Left renal pelvis (tissue), 4 donors: ENCODE measurements at regions not wholly inside any gene's neighbourhood (a gene's known extent, or its start where the extent isn't known, plus 50 kb on each side); places are given as distances from the start of the nearest gene placed in this dataset.
"Not testable (repeated sequence)": the region's sequence is repeated elsewhere in the genome, so short reads cannot be mapped to it uniquely, and the experiment has no call there.

ENCODE experiments used
- DNase-seq, 4 donors: peaks; one replicate each; pipeline ENCODE4 v3.0.0-alpha.2; 2013; ENCODE audit warnings: low read depth in 4 of 4, low spot score in 3 of 4

DNA sequence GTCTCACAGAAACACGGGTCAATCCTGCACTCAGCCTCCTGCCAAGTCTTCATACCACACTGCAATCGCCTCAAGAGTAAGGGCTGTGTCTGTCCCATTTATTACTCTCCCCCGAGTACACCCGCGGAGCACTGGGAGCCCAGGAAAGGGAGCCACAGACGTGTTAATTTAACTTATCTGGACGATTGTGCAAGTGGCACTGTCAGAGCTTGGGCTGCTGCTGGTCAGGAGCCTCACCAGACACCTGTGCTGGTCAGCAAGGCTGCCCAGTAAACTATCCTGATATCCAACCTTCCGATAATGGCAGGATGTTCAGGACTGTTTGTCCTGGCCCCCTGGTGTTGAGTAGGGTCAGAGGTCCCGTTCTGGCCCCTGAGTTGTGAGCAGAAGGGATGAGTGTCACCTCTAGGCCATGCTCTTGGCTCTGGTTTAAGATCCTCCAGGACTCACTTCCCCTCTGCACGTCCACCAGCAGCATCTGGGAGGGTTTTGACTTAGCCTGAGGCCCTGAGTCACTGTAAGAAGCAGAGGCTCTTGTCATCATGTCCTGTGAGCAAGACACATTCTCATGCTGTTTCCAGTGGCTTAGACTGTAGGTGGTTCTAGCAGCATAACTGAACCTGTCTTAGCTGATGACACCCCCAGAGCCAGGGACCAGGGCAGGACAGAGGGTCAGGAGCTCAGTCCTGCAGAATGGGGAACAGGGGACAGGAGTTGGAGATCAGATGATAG is 82.5 kb upstream of the ARL4C start:
- DNase-seq: no peak

DNA sequence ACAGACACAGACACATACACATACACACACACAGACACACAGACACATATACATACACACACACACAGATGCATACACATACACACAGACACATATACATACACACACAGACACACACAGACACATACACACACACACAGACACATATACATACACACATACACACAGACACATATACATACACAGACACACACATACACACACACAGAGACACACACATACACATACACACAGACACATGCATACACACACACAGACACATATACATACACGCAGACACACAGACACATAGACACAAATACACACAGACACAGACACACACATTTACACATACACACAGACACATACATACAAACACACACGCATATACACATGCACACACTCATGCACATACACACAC is 81.5 kb upstream of the ARL4C start:
- no peak for DNase-seq

DNA sequence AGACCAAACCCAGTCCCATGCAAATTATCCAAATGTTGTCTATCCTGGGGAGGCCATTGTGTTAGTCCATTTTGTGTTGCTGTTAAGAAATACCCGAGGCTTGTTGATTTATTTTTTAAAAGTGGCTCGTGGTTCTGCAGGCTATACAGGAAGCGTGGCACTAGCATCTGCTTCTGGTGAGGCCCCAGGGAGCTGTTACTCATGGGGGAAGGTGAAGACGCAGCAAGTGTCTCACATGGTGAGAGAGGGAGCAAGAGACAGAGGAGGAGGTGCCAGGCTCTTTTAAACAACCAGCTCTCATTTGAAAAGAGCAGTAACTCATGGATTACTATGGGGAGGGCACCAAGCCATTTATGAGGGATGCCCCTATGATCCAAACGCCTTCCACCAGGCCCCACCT is 80.3 kb upstream of the ARL4C start:
- no peak for DNase-seq

DNA sequence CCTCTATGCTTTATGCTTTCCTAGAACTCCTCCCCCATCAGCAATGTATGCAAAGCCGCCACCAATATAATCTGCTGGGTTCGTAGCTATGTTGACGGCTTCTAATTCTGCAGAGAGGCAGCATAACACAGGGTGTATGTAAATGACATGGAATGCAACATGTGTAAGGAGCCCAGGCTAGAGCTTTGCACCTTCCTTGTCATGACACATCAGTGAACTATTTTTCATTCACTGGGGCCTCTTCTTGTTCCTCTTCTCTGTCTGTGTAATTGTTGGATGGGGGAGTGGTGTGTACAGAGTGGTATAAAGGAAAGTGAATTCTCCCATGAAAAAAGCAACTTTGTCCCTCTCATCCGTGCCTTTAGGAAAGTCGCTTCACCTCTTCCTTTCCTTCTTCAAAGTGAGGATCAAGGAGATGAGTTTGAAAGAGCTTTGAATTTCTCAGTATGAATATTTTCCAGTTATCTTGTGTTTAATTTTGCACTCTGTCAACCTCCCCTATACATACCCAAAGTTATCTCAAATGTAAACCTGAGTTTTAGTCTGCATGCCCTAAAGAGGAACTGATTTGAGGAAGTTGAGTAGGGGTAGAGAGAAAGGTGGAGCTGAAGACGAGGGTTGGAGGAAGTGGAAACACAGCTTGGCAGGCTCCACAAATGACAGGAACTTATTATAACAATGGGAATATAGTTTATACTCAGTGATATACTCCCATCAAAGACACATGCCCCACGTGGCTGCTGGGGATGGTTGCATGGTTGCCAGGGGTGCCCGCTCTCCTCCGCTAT is 74.9 kb upstream of the ARL4C start:
- no peak for DNase-seq

DNA sequence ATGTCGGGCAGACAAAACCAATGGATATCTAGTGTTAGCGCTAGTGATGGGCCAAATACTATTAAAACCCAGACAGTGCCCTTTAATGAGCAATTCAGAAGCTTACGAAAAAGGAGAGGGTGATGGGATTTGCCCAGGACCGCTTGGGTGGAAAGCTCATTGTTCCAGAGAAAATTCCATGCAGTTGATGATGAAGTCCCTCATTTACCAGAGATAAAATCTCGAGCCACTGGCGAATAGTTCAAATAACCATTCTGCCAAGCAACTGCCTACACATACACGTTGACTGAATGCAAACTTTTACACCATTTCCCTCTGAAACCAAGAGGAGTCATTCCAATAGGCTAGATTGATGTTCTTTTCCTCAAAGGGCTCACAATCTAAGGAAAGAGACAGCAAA is 73.6 kb upstream of the ARL4C start:
- no peak for DNase-seq

DNA sequence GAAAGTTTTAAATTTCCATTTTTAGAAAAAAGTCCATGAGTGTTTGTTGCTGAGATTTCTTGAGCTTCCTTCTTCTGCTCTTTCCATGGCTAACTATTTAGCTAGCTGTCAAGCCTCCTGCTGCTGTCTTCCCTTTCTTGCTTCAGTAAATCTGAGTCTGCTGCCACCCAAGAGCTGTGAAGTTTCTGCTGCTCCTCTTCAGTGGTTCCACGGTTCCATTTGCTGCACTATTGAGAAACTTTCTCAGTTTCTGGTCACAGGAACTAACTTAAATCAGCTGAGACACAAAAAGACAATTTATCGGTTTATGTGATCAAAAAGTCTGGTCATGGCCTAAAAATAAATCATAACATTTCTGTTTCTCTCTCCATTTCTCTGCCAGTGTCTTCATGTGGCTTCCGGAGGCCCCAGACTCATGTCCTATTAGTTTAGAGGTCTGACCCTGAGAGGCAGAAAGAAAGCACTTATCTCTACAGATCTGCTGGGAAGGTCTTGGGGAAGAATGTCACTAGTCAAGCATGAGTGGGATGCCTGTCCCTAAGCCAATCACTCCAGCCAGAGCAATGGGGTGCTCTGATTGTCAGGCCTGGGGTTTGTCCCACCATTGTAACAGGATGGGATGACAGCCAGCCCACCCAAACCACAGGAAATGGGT is 73.0 kb upstream of the ARL4C start:
- DNase-seq: no peak

DNA sequence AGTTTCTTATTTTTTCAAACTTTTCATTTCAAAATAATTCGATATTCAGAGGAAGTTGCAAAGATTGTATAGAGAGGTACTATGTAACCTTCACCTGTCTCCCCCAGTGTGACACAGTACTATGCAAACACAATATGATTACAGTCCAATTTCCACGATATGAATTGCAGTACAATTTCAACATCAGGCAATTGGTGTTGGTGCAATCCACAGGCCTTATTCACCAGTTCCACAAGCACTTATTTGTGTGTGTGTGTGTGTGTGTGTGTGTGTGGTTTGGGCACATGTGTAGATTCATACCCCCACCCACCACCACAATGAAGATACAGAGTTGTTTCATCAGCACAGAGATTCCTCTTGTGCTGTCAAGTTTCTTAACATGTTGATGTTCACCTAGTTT is 69.7 kb upstream of the ARL4C start:
- DNase-seq: no peak

DNA sequence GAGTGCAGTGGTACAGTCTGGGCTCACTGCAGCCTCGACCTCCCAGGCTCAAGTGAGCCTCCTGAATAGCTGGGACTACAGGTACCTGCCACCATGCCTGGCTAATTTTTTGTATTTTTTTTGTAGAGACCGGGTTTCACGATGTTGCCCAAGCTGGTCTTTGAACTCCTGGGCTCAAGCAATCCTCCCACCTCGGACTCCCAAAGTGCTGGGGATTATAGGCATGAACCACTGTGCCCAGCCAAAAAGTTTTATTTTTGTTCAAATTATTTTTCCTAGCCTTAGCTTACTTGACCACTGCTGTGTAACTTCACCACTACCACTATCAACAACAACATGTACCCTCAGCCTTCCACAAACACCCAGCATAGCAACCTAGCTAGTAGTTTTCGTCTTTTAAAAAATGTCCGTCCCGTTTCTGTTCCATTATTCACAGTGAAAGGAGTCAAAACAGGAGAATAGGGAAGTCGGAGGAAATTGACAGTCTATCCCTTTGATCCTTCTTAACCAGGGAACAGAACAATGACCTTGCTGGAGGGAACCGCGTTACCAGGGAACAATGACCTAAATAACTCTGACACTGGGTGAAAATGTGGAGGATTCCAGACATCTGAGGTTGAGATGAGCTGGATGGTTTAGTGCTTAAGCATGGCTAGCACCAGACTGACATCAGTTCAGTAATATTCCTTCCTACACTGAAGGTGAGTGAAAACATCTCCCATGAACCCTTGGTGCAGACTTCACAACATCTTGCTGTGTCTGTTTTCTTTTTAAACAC is 69.2 kb upstream of the ARL4C start:
- no peak for DNase-seq

DNA sequence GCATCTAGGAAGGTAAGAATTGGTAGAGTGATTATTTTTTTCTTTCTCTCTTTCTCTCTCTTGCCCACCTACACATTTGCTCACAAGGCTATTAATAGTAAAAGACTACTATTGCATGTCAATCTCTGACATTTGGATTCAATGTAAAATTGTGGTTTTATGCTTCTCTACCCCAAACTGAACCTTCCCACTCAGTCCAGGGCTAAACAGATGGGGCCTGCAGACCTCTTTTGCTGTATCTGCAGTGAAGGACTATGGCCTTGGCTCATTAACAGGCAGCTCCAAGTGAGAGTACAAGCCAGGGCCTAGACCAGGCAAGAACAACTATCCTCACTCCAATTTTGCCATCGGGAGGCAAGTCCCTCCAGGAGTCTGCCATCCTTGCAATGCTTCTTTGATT is 68.3 kb upstream of the ARL4C start:
- DNase-seq: no peak

DNA sequence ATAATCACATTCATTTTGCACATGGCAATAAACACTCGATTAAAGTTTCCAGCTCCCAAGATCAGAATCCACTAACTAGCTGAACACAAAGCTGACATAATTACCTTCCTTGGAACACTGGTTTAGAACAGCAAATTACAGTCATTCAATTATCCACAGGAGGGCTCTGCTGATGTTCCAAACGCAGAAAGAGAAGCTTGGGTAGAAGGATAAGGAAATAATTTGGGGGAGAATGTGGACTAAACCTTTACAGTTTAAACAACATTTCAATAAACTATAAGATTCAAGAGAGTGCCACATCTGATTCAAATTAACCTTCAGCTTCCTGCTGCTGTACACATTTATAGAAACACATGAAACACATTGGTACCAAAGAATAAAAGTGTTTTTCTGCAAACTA is 67.8 kb upstream of the ARL4C start:
- DNase-seq: no peak

DNA sequence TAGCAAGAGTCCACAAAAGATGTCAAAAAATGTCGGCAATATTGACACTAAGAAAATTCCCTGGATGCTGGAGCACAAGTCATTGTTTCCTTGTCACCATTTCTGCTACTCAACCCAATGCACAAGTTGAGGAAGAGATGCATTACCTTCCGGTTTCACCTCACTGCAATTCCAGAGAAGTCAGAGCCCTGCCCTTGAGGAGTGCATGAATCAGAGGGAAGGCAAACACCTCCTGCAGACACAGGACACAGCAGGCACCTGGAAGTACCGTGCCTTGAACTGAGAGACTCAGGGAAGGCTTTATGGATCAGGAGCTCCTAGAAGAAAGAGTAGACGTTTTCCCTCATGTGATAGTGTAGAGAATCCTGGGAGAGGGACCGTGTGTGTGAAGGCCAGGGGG is 62.7 kb upstream of the ARL4C start:
- DNase-seq: no peak

DNA sequence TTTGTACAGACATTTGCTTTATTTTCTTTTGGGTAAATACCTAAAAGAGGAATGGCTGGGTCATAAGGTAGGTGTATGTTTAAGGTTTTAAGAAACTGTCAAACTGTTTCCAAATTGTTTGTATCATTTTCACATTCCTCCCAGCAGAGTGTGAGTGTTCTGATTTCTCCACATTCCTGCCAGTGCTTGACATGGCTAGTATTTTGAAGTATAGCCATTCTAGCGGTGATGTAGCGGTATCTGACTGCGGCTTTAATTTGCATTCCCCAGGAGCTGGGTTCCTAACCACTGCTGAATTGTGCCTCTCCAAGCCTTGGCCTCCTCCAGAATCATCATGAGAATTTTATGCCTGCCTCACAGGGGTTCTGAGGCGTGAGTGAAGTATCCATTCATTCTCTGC is 61.8 kb upstream of the ARL4C start:
- DNase-seq: no peak

DNA sequence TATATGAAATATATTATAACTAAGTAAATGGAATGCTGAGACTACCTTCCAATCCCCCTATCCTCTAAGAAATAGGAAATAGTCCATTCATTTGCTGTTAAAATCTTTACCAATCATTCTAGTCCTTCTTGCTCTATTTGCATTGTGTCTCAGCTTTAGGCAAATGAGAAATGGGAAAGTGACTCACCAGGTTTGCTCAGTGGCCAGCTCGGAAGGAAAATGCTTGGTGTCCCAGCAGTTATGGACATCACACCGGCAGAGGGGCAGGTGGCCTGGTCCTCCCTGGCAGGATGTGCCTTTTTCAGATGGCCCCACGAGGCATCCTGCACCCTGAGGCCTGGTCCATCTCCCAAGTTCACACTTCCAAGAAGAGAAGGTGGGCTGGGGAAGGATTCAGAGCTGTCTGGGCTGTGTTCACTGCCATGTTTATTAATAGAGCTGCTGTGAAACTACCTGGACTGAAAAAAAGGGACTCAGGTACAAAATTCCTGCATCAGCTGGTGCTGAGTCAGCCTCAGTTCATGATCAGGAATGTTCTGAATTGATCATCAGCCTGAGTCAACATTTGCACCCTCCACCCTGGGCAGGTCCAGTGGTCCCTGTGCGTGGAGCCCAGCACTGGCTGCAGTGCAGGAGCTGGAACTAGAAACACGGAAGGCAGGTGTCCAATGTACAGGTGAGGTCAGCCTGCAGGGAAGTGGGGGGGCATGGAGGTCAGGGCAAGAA is 60.1 kb upstream of the ARL4C start:
- no peak for DNase-seq

DNA sequence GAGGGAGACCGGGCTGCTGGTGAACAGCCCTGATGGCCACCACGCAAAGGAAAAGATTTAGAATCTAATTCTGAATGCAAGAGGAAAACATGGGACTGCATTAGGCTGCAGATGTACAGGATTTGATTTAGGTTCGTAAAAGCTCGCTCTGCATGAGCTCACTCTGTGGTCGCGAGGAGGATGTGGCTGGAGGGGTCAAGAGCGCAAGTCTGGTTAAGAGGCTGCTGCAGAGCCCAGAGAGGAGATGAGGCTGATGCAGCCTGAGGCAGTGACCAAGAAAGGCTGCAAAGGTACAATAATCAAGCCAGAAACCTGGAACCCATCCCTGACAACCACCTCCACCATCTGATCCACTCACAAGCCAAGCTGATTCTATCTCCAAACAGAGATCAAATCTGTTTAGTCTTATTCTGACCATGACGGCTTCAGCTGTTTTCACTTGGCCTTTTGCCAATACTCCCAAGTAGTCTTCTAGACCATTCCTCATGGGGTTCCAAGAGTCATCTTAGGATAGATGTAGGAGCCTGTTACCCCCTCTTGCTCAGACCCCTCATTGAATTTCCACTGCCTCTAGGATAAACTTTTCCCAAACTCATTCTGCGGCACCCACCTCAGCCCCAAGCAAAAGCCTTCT is 58.9 kb upstream of the ARL4C start:
- no peak for DNase-seq

DNA sequence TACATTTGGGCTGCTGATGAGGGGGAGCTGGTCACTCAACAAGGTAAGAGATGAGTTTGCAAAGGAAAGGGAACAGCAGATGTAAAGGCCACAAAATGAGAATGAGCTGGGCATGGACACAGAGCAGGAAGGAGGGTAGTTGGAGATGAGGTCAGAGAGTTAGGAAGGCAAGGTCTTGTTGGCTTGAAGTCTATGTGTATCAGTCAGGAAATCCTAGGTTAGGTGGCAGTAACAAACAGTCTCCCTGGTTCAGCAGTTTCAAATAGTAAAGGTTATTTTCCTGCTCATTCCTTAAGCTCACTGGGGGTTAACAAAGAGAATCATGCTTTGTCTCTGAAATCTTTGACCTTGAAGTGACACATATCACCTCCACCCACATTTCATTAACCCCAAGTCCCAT is 58.3 kb upstream of the ARL4C start:
- DNase-seq: no peak

DNA sequence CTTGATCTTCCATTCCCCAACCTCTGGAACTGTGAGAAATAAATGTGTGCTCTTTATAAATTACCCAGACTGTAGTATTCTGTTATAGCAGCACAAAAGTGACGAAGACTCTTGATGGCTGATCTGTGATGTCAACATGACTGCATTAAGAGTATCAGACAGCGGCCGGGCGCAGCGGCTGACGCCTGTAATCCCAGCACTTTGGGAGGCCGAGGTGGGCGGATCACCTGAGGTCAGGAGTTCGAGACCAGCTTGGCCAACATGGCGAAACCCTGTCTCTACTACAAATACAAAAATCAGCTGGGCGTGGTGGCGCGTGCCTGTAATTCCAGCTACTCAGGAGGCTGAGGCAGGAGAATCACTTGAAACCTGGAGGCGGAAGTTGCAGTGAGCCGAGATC is 56.3 kb upstream of the ARL4C start:
- DNase-seq: not testable (repeated sequence)

DNA sequence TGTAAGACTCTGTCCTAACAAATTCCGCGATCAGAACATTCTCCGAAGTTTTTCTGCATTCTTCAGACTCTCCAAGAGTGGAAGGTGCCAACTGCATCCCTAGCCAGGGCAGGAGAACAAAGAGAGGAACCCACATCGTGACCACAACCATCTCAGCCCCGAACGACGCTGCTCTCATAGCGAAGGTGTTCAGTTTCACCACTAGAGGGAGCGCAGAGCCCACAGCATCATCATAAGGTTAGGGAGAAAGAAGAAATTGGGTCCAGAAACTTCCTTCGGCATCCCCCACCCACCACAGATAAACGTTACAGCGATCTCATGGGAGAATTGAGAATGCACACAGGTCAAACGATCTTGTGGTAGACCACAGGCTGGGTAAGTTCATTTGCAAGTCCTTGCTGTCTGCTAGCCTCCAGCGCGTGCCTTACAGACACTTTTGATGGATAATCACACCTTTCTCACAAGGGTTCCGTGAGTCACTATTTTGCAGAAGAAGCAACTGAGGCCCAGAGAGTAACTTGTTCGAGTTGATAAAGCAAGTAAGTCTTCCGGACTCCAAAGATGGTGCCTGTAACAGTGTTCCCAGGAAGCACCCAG is 53.7 kb upstream of the ARL4C start:
- DNase-seq: peak; percentile 40 to 53 (median 48)

DNA sequence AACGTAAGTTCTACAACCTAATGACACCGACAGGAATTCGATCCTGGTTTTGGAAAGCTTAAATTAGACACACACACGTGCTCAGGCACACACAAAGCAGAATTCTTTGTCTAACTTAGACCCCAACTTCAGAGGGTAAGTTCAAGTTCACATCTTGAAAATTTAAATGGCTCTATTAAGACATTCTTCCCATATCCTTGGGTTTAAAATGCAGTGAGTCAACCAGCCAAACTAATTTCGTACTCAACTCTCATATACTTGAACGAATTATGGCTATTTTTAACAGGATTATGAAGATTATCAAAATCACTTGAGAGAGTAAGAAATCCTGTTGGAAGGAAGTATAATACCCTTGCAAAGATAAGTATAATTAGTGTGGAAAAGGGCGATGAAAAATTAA is 53.2 kb upstream of the ARL4C start:
- no peak for DNase-seq

DNA sequence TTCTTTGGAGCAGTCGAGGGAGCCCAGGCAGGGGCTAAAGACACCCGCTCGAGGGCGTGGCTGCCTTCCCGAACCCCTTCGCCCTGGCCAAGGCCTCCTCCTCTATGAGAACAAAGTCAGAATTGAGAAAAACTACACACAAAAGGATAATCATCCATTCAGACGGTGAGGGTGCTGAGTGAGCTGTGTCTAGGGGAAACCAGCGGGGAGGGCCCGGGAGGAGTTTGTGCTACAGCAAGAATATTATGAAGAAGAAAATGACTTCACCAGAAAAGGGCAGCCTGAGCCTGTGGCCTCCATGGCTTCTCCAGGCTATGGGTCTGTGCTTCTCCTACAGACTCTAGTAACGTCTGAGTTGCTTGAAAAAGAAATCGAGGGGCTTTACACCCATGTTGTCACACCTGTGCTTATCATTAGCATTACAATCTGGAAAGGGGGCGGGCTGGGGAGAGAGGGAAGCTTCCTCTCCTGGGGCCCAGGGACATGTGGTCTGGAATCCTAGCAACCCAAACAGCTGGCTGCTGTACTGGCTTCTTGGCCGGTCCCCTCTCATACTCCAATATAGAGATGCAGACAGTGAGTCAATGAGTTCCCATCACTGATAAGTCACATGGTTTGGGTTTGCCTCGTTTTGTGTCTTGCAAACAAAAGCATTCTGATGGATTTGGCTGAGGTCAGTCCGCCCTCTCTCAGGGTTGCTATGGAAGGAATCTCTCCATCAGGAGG is 52.0 kb upstream of the ARL4C start:
- no peak for DNase-seq
